SK-N-MC (cell line): ENCODE measurements at regions not wholly inside any gene's neighbourhood (a gene's known extent, or its start where the extent isn't known, plus 50 kb on each side); places are given as distances from the start of the nearest gene placed in this dataset.

Source experiments
- EZH2 ChIP-seq: fragments of 200-600 bp; sonication (generic); IDR thresholded peaks from one replicate; pipeline ENCODE4 v1.6.1; 2017; ENCODE audit warnings: antibody characterized with exemption
- POLR2AphosphoS5 ChIP-seq: IDR thresholded peaks from 2 replicates; pipeline ENCODE4 v1.6.1; 2012; ENCODE audit warnings: mild to moderate bottlenecking, low read depth, low read length, borderline replicate concordance

DNA sequence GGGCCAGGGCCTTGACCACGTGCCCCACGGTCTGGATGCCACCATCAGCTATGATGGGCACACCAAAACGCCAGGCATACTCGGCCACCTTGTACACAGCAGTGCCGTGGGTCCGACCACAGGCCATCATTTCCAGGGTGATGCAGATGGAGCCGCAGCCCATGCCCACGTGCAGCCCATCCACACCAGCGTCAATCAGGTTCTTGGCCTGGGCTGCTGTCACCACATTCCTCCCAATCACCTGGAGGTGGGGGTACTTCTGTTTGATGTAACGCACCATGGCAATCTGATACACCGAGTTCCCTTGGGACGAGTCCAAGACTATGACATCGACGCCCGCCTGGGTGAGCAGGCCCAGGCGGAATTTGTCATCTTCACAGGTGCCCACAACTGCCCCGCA lies 221.2 kb upstream of the ATP6AP2 start:
- TF ChIP-seq EZH2 (no peak), POLR2AphosphoS5 (no peak)
